HFF-Myc (cell line): ENCODE measurements at regions not wholly inside any gene's neighbourhood (a gene's known extent, or its start where the extent isn't known, plus 50 kb on each side); places are given as distances from the start of the nearest gene placed in this dataset.
A peak's percentile ranks its signal among the peaks of the same experiment; 100 is the strongest.

Experiments used
- DNase-seq: peaks from one replicate; pipeline ENCODE4 v3.0.0-alpha.2; 2011; ENCODE audit warnings: low read depth; ENCODE audit errors: extremely low read depth
- H3K4me3 ChIP-seq: replicated peaks from 2 replicates; pipeline ENCODE4 v1.5.1; 2011; ENCODE audit warnings: low read depth, mild to moderate bottlenecking, control low read depth, low read length
- CTCF ChIP-seq: IDR thresholded peaks from 2 replicates; pipeline ENCODE4 v1.5.1; 2012; ENCODE audit warnings: mild to moderate bottlenecking, low read depth, low read length, control low read depth; ENCODE audit errors: missing control alignments

- DNase-seq = no peak
- TF ChIP-seq CTCF = no peak
- H3K4me3 ChIP-seq = no peak overlapping the region
These were observed 236.7 kb upstream of the CSNK1A1L start for GRCh38 chr13:37342205-37342604.

- no peak for DNase-seq
- TF ChIP-seq CTCF = no peak
- no peak overlapping the region for H3K4me3 ChIP-seq
These were observed 235.6 kb upstream of the CSNK1A1L start for GRCh38 chr13:37340901-37341670.

- no peak for TF ChIP-seq CTCF
- H3K4me3 ChIP-seq = no peak overlapping the region
- no peak for DNase-seq
These were observed 233.9 kb upstream of the CSNK1A1L start for GRCh38 chr13:37339386-37339735.

GRCh38 chr13:37338726-37339385, 233.4 kb upstream of the CSNK1A1L start:
- no peak for TF ChIP-seq CTCF
- no peak for DNase-seq
- H3K4me3 ChIP-seq = no peak overlapping the region

- no peak for DNase-seq
- no peak overlapping the region for H3K4me3 ChIP-seq
- no peak for TF ChIP-seq CTCF
These were observed 220.9 kb upstream of the CSNK1A1L start for GRCh38 chr13:37326334-37326733.

- DNase-seq = peak; percentile 51
- H3K4me3 ChIP-seq = no peak overlapping the region
- no peak for TF ChIP-seq CTCF
These were observed 213.6 kb upstream of the CSNK1A1L start for GRCh38 chr13:37319031-37319443.

- no peak overlapping the region for H3K4me3 ChIP-seq
- no peak for DNase-seq
- TF ChIP-seq CTCF = no peak
These were observed 211.5 kb upstream of the CSNK1A1L start for GRCh38 chr13:37316935-37317334.
